Epithelial cell of proximal tubule (primary cell): ENCODE measurements at regions not wholly inside any gene's neighbourhood (a gene's known extent, or its start where the extent isn't known, plus 50 kb on each side); places are given as distances from the start of the nearest gene placed in this dataset.

Source experiments
- DNase-seq: peaks from one replicate; pipeline ENCODE4 v3.0.0-alpha.2; 2011; ENCODE audit warnings: low read depth
- H3K4me3 ChIP-seq: 2 replicates; pipeline ENCODE4 v1.5.1; 2011; ENCODE audit warnings: low read depth, mild to moderate bottlenecking, low read length
- CTCF ChIP-seq: conservative IDR thresholded peaks from 2 replicates; pipeline ENCODE4 v1.5.1; 2012; ENCODE audit warnings: low read depth, mild to moderate bottlenecking, low read length

- DNase-seq = no peak
- TF ChIP-seq CTCF = no peak
- no peak overlapping the region for H3K4me3 ChIP-seq
These were observed 1092.8 kb downstream of the ADGRL3 start for GRCh38 chr4:62292911-62293310.

- no peak for TF ChIP-seq CTCF
- DNase-seq = no peak
- H3K4me3 ChIP-seq = no peak overlapping the region
These were observed 1088.8 kb downstream of the ADGRL3 start for GRCh38 chr4:62288808-62289541.

- H3K4me3 ChIP-seq = no peak overlapping the region
- DNase-seq = no peak
- TF ChIP-seq CTCF = no peak
These were observed 1084.9 kb downstream of the ADGRL3 start for GRCh38 chr4:62285026-62285425.

- no peak for TF ChIP-seq CTCF
- no peak overlapping the region for H3K4me3 ChIP-seq
These were observed 1079.6 kb downstream of the ADGRL3 start for GRCh38 chr4:62279689-62280088.

GRCh38 chr4:62275470-62275869 is 1075.3 kb downstream of the ADGRL3 start:
- DNase-seq = no peak
- no peak for TF ChIP-seq CTCF

More at GRCh38 chr4:62279689-62280088, 1079.6 kb downstream of the ADGRL3 start:
- no peak for DNase-seq

GRCh38 chr4:62274782-62275181 is 1074.7 kb downstream of the ADGRL3 start:
- H3K4me3 ChIP-seq = no peak overlapping the region
- DNase-seq = no peak
- no peak for TF ChIP-seq CTCF

More at GRCh38 chr4:62275470-62275869, 1075.3 kb downstream of the ADGRL3 start:
- no peak overlapping the region for H3K4me3 ChIP-seq

- no peak for TF ChIP-seq CTCF
- DNase-seq = no peak
- H3K4me3 ChIP-seq = no peak overlapping the region
These were observed 1071.0 kb downstream of the ADGRL3 start for GRCh38 chr4:62271107-62271506.
